Trophoblast cell (in vitro differentiated cells and primary cell): ENCODE measurements at regions not wholly inside any gene's neighbourhood (a gene's known extent, or its start where the extent isn't known, plus 50 kb on each side); places are given as distances from the start of the nearest gene placed in this dataset.

Source experiments
- DNase-seq, 2 donors: peaks; one replicate each; pipeline ENCODE4 v3.0.0-alpha.2; 2016
- H2AFZ ChIP-seq: 2 replicates; pipeline ENCODE4 v1.6.1; 2013; ENCODE audit warnings: low read length, moderate library complexity, mild to moderate bottlenecking; ENCODE audit not compliant: insufficient read depth, poor library complexity
- H2AK5ac ChIP-seq: 2 replicates; pipeline ENCODE4 v1.6.1; 2013; ENCODE audit warnings: mild to moderate bottlenecking, low read length
- H2BK120ac ChIP-seq: 2 replicates; pipeline ENCODE4 v1.6.1; 2013; ENCODE audit warnings: low read length, mild to moderate bottlenecking, moderate library complexity; ENCODE audit not compliant: insufficient read depth, poor library complexity
- H2BK12ac ChIP-seq: 2 replicates; pipeline ENCODE4 v1.6.1; 2013; ENCODE audit warnings: mild to moderate bottlenecking, low read length, moderate library complexity
- H2BK5ac ChIP-seq: 2 replicates; pipeline ENCODE4 v1.6.1; 2013; ENCODE audit warnings: low read length, low read depth, moderate library complexity, mild to moderate bottlenecking; ENCODE audit not compliant: poor library complexity
- H3K14ac ChIP-seq: 2 replicates; pipeline ENCODE4 v1.6.1; 2013; ENCODE audit warnings: mild to moderate bottlenecking, low read length
- H3K18ac ChIP-seq: 2 replicates; pipeline ENCODE4 v1.6.1; 2013; ENCODE audit warnings: mild to moderate bottlenecking, low read length
- H3K23ac ChIP-seq: 2 replicates; pipeline ENCODE4 v1.6.1; 2013; ENCODE audit warnings: low read length
- H3K27ac ChIP-seq: 2 replicates; pipeline ENCODE4 v1.5.1; 2013; ENCODE audit warnings: low read depth, mild to moderate bottlenecking, inconsistent platforms, low read length, moderate library complexity
- H3K27me3 ChIP-seq: 2 replicates; pipeline ENCODE4 v1.6.1; 2013; ENCODE audit warnings: inconsistent platforms, mild to moderate bottlenecking, low read length, moderate library complexity; ENCODE audit not compliant: insufficient read depth
- H3K36me3 ChIP-seq, 2 experiments: 1 replicate in 1 of 2; 2 replicates in 1 of 2; pipeline ENCODE4 v1.6.1; 2013; ENCODE audit warnings: low read length in 2 of 2, mild to moderate bottlenecking in 2 of 2, moderate library complexity in 1 of 2; ENCODE audit not compliant: insufficient read depth in 2 of 2, control insufficient read depth in 1 of 2
- H3K4ac ChIP-seq: 2 replicates; pipeline ENCODE4 v1.6.1; 2013; ENCODE audit warnings: low read depth, mild to moderate bottlenecking, low read length, moderate library complexity
- H3K4me1 ChIP-seq, 2 experiments: 1 replicate in 1 of 2; 2 replicates in 1 of 2; pipeline ENCODE4 v1.6.1; 2013; ENCODE audit warnings: low read length in 2 of 2, mild to moderate bottlenecking in 2 of 2, moderate library complexity in 1 of 2; ENCODE audit not compliant: insufficient read depth in 2 of 2, control insufficient read depth in 1 of 2
- H3K4me2 ChIP-seq: 2 replicates; pipeline ENCODE4 v1.6.1; 2013; ENCODE audit warnings: inconsistent platforms, mild to moderate bottlenecking, low read length, moderate library complexity
- H3K4me3 ChIP-seq: 2 replicates; pipeline ENCODE4 v1.5.1; 2013; ENCODE audit warnings: mild to moderate bottlenecking, low read depth, low read length, inconsistent platforms
- H3K79me1 ChIP-seq: one replicate; pipeline ENCODE4 v1.6.1; 2013; ENCODE audit warnings: low read length
- H3K79me2 ChIP-seq: 2 replicates; pipeline ENCODE4 v1.6.1; 2013; ENCODE audit warnings: low read length, mild to moderate bottlenecking; ENCODE audit not compliant: control insufficient read depth, insufficient read depth, poor library complexity
- H3K9ac ChIP-seq: 2 replicates; pipeline ENCODE4 v1.6.1; 2013; ENCODE audit warnings: mild to moderate bottlenecking, low read length
- H3K9me3 ChIP-seq: 2 replicates; pipeline ENCODE4 v1.6.1; 2013; ENCODE audit warnings: low read depth, mild to moderate bottlenecking, control low read depth, inconsistent platforms, low read length; ENCODE audit not compliant: insufficient read depth
- H4K12ac ChIP-seq: 2 replicates; pipeline ENCODE4 v1.6.1; 2013; ENCODE audit warnings: low read depth, mild to moderate bottlenecking, low read length, moderate library complexity
- H4K8ac ChIP-seq: 2 replicates; pipeline ENCODE4 v1.6.1; 2013; ENCODE audit warnings: low read depth, mild to moderate bottlenecking, low read length, moderate library complexity
- H4K91ac ChIP-seq: one replicate; pipeline ENCODE4 v1.6.1; 2013; ENCODE audit warnings: low read depth, mild to moderate bottlenecking, low read length, moderate library complexity
- WGBS: extraction: QIAGEN DNeasy Blood & Tissue Kit; methylation state at CpG from one replicate; pipeline ENCODE4 v1.1.7; 2013; ENCODE audit warnings: missing lambda C conversion rate; ENCODE audit not compliant: insufficient read length, insufficient coverage; ENCODE audit errors: extremely low coverage; 5-methylcytosine and 5-hydroxymethylcytosine counted together

DNA sequence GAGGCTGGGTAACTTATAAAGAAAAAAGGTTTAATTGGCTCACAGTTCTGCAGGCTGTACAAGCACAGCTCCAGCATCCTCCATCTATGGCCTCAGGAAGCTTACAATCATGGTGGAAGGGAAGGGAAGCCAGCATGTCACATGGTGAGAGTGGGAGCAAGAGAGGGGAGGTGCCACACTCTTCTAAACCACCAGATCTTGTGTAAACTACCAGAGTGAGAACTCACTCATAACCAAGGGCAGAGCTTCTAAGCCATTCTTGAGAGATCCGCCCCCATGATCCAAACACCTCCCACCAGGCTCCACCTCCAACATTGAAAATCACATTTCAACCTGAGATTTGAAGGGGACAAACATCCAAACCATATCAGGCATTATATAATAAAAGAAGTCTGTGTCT, 121.6 kb upstream of the CDC42EP3 start:
- H3K27me3 ChIP-seq, result no peaks in the 10 kb centered on the region

GRCh38 chr2:37794717-37795116, 123.3 kb upstream of the CDC42EP3 start:
- Histone ChIP-seq H4K12ac (no peak overlapping the region), H3K9ac (no peak overlapping the region), H2BK5ac (no peak overlapping the region), H3K4ac (no peak overlapping the region), H3K18ac (no peak overlapping the region), H3K27me3 (no peaks in the 10 kb centered on the region), H2BK120ac (no peak overlapping the region), H3K79me2 (no peaks in the 10 kb centered on the region), H3K36me3 (no peaks in the 10 kb centered on the region), H2AK5ac (no peak overlapping the region), H3K4me2 (no peak overlapping the region), H2AFZ (no peak overlapping the region), H3K4me3 (no peak overlapping the region), H3K27ac (no peak overlapping the region), H4K91ac (no peak overlapping the region), H3K79me1 (peaks cover 7% of the 10 kb centered on the region), H4K8ac (no peak overlapping the region), H3K14ac (no peak overlapping the region), H3K4me1 (peaks cover 5 to 15% of the 10 kb centered on the region in 2 experiments), H2BK12ac (no peak overlapping the region), H3K9me3 (no peaks in the 10 kb centered on the region), H3K23ac (no peak overlapping the region)
- DNase-seq, result no peak

More for the DNA sequence above, 121.6 kb upstream of the CDC42EP3 start:
- H2BK12ac ChIP-seq, result no peak overlapping the region
- no peak overlapping the region for H4K12ac ChIP-seq
- H3K14ac ChIP-seq, result no peak overlapping the region
- H3K9me3 ChIP-seq, result no peaks in the 10 kb centered on the region
- H3K23ac ChIP-seq, result no peak overlapping the region
- no peaks in the 10 kb centered on the region for H3K36me3 ChIP-seq
- H2AFZ ChIP-seq, result no peak overlapping the region
- no peak overlapping the region for H4K91ac ChIP-seq
- no peak overlapping the region for H2BK5ac ChIP-seq
- H3K27ac ChIP-seq, result no peak overlapping the region
- H2AK5ac ChIP-seq, result peak overlapping the region; percentile 53
- no peaks in the 10 kb centered on the region for H3K79me2 ChIP-seq
- no peak overlapping the region for H3K18ac ChIP-seq
- WGBS, result no CpG with 5 or more reads among the region's 1 CpG
- H3K4ac ChIP-seq, result no peak overlapping the region
- no peak overlapping the region for H2BK120ac ChIP-seq
- H3K4me2 ChIP-seq, result no peak overlapping the region
- H3K4me3 ChIP-seq, result no peak overlapping the region
- DNase-seq, result no peak
- no peak overlapping the region for H3K9ac ChIP-seq
- no peak overlapping the region for H4K8ac ChIP-seq
- peaks cover under 1 to 8% of the 10 kb centered on the region in 2 experiments for H3K4me1 ChIP-seq
- peaks cover 5% of the 10 kb centered on the region for H3K79me1 ChIP-seq

- Histone ChIP-seq H3K4ac (no peak overlapping the region), H2BK5ac (no peak overlapping the region), H3K79me1 (peaks cover 9% of the 10 kb centered on the region), H4K91ac (no peak overlapping the region), H2AK5ac (no peak overlapping the region), H3K9ac (no peak overlapping the region), H3K27me3 (no peaks in the 10 kb centered on the region), H3K27ac (no peak overlapping the region), H2BK120ac (no peak overlapping the region), H4K8ac (no peak overlapping the region), H4K12ac (no peak overlapping the region), H3K14ac (no peak overlapping the region), H3K4me1 (peaks cover 5 to 15% of the 10 kb centered on the region in 2 experiments), H3K18ac (no peak overlapping the region), H3K36me3 (no peaks in the 10 kb centered on the region), H3K79me2 (no peaks in the 10 kb centered on the region), H2BK12ac (no peak overlapping the region), H3K9me3 (no peaks in the 10 kb centered on the region), H3K4me2 (no peak overlapping the region), H3K4me3 (no peak overlapping the region), H3K23ac (no peak overlapping the region), H2AFZ (no peak overlapping the region)
- no CpG with 5 or more reads among the region's 1 CpG for WGBS
- peak; percentile 56 to 86 for DNase-seq
Observed at GRCh38 chr2:37795456-37795855, 124.0 kb upstream of the CDC42EP3 start.

DNA sequence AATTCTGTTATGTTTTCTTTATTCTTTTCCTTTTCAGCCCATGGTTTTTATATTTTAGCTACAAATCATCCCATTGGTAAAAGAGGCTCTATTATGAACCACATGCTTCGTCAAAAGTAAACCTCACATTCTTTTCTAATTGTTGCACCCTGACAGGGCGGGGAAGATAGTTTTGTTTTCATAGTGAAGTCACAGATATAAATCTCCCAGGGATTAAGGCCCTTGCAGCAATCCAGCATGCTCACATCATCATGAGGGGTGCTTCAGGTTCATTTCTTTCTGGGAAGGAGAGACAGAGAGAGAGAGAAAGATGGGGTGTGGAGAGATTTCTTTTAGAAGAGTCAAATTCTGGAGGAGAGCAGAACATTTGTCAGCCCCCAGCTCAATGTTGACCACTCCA, 124.5 kb upstream of the CDC42EP3 start:
- no peak overlapping the region for H4K12ac ChIP-seq
- H3K27me3 ChIP-seq, result no peaks in the 10 kb centered on the region
- H3K9me3 ChIP-seq, result no peaks in the 10 kb centered on the region
- H3K23ac ChIP-seq, result no peak overlapping the region
- no peak overlapping the region for H4K8ac ChIP-seq
- H3K18ac ChIP-seq, result no peak overlapping the region
- H3K4me3 ChIP-seq, result no peak overlapping the region
- WGBS, result no CpG with 5 or more reads among the region's 2 CpGs
- no peak overlapping the region for H2AFZ ChIP-seq
- H3K9ac ChIP-seq, result no peak overlapping the region
- no peak overlapping the region for H3K14ac ChIP-seq
- H3K79me1 ChIP-seq, result peaks cover 9% of the 10 kb centered on the region
- peak in 1 of 2 donors; percentile 30 for DNase-seq
- no peaks in the 10 kb centered on the region for H3K36me3 ChIP-seq
- H4K91ac ChIP-seq, result no peak overlapping the region
- no peak overlapping the region for H3K4ac ChIP-seq
- H2AK5ac ChIP-seq, result no peak overlapping the region
- no peak overlapping the region for H3K27ac ChIP-seq
- H2BK12ac ChIP-seq, result no peak overlapping the region
- peaks cover 5 to 18% of the 10 kb centered on the region in 2 experiments for H3K4me1 ChIP-seq
- H2BK5ac ChIP-seq, result no peak overlapping the region
- no peak overlapping the region for H3K4me2 ChIP-seq
- no peaks in the 10 kb centered on the region for H3K79me2 ChIP-seq
- H2BK120ac ChIP-seq, result no peak overlapping the region
